Thymus (tissue), 11 donors: ENCODE measurements at regions not wholly inside any gene's neighbourhood (a gene's known extent, or its start where the extent isn't known, plus 50 kb on each side); places are given as distances from the start of the nearest gene placed in this dataset.
A peak's percentile ranks its signal among the peaks of the same experiment; 100 is the strongest.
"Not testable (repeated sequence)": the region's sequence is repeated elsewhere in the genome, so short reads cannot be mapped to it uniquely, and the experiment has no call there.

Source experiments
- DNase-seq, 9 donors: peaks; one replicate each; pipeline ENCODE4 v3.0.0-alpha.2; 2013; ENCODE audit warnings: low spot score in 9 of 9, low read depth in 6 of 9, missing footprints in 1 of 9
- H3K27ac ChIP-seq, 2 donors: one replicate each; pipeline ENCODE4 v1.5.1; 2013; ENCODE audit warnings: control low read depth in 1 of 2, low read depth in 1 of 2, low read length in 1 of 2, mild to moderate bottlenecking in 1 of 2, moderate library complexity in 1 of 2
- H3K27me3 ChIP-seq, 2 donors: one replicate each; pipeline ENCODE4 v1.5.1; 2013; ENCODE audit warnings: low read length in 1 of 2; ENCODE audit not compliant: control insufficient read depth in 2 of 2, insufficient read depth in 1 of 2
- H3K36me3 ChIP-seq, 2 donors: one replicate each; pipeline ENCODE4 v1.5.1; 2013; ENCODE audit warnings: low read length in 1 of 2, mild to moderate bottlenecking in 1 of 2, moderate library complexity in 1 of 2; ENCODE audit not compliant: control insufficient read depth in 2 of 2, insufficient read depth in 2 of 2
- H3K4me1 ChIP-seq, 2 donors: one replicate each; pipeline ENCODE4 v1.5.1; 2013; ENCODE audit warnings: low read length in 2 of 2; ENCODE audit not compliant: control insufficient read depth in 2 of 2, insufficient read depth in 2 of 2
- H3K4me3 ChIP-seq, 2 donors: one replicate each; pipeline ENCODE4 v1.5.1; 2013; ENCODE audit warnings: low read length in 2 of 2, control low read depth in 1 of 2, mild to moderate bottlenecking in 1 of 2
- H3K9me3 ChIP-seq, 2 donors: one replicate each; pipeline ENCODE4 v1.5.1; 2013; ENCODE audit warnings: low read length in 1 of 2, mild to moderate bottlenecking in 1 of 2; ENCODE audit not compliant: control insufficient read depth in 2 of 2, insufficient read depth in 1 of 2
- WGBS: extraction: QIAGEN DNeasy Blood & Tissue Kit; methylation state at CpG from one replicate; pipeline ENCODE4 v1.1.7; 2013; 5-methylcytosine and 5-hydroxymethylcytosine counted together
- donor health status: healthy.

DNA sequence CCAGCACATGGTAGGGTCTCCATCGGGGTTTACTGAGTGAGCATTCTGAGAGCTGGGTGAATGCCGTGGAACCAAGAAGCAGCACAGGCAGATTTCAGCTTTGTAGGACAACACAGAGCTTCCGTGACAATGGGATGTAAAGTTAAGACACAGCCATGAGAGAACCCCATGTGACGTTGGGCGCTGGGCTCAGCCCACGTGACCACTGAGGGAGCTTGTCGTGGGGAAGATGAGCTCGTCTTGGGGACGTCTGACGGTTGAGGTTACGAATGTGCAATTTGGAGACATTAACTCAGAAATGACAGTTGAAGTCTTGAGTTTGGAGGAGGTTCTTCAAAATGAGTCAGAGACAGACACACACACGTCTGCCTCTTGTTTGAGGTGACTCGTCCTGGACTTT is 51.5 kb upstream of the MUC20 start:
- H3K9me3 ChIP-seq, H3K4me3 ChIP-seq, H3K27ac ChIP-seq, H3K4me1 ChIP-seq, H3K27me3 ChIP-seq, DNase-seq: not testable (repeated sequence)
- WGBS = 88% methylated on average over 11 of the region's 13 CpGs
- H3K36me3 ChIP-seq = peaks cover 18 to 23% of the 10 kb centered on the region in 2 donors

DNA sequence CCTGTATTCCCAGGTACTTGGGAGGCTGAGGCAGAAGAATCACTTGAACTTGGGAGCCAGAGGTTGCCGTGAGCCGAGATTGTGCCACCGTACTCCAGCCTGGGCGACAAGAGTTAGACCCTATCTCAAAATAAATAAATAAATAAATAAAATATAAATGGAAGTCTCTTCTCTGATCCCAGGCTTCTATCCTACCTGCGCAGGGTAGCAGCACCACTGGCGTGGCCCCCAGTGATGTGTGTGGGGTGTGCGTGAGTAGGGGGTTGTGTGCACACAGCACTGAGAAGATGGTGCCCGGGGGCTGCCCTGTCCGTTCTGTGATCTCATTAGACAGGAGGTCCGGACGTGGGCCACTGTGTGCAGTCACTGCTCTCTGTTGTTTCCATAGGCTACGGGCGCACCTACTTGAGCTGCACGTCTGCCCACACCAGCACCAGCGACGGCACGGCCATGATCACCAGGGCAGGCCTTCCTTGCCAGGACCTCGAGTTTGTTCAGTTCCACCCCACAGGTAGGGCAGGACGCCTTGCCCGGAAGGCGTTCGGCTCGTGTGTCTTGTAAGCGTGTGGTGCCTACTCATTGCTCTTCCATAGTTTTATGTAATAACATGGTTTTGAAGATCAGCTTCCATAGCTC is 52.5 kb upstream of the MUC20 start:
- H3K27ac ChIP-seq, H3K4me1 ChIP-seq, DNase-seq, H3K9me3 ChIP-seq, H3K27me3 ChIP-seq, H3K4me3 ChIP-seq: not testable (repeated sequence)
- peaks cover 14 to 23% of the 10 kb centered on the region in 2 donors for H3K36me3 ChIP-seq
- 90% methylated on average over 24 of the region's 24 CpGs for WGBS

DNA sequence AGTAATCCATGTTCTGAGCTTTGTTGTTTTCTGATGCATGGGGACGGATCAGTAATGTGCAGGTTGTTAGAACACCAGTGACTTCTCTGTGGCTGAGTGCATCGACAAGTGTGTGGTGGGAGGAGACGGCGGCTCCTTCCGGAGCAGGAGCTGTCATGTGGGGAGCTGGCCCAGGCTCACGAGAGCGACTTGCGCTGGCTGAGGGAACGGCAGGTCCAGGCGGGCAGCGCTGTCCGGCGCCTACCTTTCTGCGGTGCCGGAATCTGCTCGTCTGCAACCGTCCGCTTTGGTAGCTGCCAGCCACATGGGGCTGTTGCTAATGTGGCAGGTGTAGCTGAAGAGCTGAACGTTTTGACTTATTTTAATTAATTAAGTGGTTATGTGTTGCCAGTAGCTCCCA is 55.5 kb upstream of the MUC20 start:
- not testable (repeated sequence) for H3K9me3 ChIP-seq, H3K27ac ChIP-seq, H3K4me3 ChIP-seq, H3K27me3 ChIP-seq, DNase-seq, H3K4me1 ChIP-seq
- 96% methylated on average over 19 of the region's 19 CpGs for WGBS
- peaks cover 5 to 20% of the 10 kb centered on the region in 2 donors for H3K36me3 ChIP-seq

DNA sequence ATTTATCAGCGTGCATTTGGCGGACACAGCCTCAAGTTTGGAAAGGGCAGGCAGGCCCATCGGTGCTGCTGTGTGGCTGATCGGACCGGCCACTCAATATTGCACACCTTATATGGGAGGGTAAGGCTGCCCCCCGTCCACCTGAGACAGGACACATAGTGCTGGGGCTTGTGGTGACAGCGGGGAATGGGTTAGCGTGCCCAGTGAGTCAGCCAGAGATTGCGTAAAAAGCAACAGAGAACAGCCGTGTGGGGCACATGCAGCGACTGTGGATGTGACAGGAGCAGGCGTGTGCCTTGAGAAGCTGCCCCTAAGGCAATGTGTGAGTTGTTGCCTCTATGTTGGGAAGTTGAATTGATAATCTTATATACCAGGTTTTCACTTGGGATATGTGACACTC is 56.6 kb upstream of the MUC20 start:
- not testable (repeated sequence) for H3K4me3 ChIP-seq, H3K27ac ChIP-seq, H3K4me1 ChIP-seq, DNase-seq, H3K27me3 ChIP-seq, H3K9me3 ChIP-seq
- peaks cover 5 to 16% of the 10 kb centered on the region in 2 donors for H3K36me3 ChIP-seq
- WGBS = 98% methylated on average over 12 of the region's 12 CpGs

DNA sequence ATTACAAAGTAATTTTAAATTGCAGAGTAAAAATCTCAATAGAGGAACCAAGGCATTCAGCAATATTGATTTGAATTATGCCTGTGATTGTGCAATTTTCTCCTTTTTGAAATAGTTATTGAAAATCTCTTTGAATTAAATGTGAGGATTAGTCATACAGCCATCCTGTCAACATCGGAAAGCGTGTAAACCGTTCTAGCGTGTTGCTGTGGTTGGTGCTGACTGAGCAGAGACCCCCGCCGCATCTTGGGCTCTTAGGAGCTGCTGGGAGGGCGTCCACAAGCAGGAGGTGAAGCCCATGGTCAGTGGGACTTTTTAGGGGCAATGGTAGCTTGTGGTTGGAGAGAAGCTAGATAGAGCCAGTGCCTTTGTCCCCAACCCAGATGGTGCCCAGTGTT is 61.6 kb upstream of the MUC20 start:
- H3K4me3 ChIP-seq, DNase-seq, H3K4me1 ChIP-seq, H3K27ac ChIP-seq, H3K27me3 ChIP-seq, H3K9me3 ChIP-seq, H3K36me3 ChIP-seq: not testable (repeated sequence)
- 92% methylated on average over 1 of the region's 7 CpGs for WGBS

DNA sequence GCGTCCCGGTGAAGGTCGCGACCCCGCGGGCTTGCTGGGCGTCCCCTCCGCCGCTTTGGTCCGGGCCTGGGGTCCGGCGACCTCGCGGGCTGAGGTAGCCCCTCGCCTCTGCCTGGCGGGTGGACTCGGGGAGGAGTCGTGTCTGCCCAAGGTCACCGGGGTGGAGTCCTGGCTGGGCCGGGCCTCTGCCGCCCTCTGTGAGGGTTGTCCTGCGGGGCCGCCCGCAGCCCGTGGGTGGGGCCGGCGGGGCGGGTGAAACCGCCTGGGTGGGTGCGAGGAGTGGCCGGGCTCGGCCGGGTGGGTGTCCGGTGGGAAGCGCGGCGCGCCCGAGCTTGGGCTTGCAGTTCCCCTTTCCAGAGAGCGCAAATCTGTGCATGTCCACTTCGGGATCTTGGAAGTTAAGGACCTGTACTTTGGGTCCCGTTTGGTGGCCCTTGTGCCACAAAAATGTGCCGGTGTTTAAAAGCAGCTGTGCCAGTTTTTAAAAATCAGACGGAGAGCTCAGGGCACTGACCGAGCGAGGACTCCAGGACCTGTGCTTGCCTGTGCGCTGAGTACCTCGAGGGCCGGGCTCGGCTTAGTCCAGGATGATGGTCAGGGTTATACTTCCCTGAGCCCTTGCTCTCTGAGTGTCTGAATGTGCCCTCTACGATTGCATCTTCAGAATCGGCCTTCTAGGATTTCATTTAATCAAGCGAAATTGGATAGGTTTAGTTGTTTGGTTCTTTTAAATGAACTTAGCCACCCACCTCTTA is 62.2 kb upstream of the MUC20 start:
- H3K4me1 ChIP-seq, DNase-seq, H3K27ac ChIP-seq, H3K36me3 ChIP-seq, H3K9me3 ChIP-seq, H3K27me3 ChIP-seq: not testable (repeated sequence)
- peak overlapping the region in 1 of 2 donors; percentile 51 for H3K4me3 ChIP-seq
- WGBS = 8% methylated on average over 24 of the region's 53 CpGs

DNA sequence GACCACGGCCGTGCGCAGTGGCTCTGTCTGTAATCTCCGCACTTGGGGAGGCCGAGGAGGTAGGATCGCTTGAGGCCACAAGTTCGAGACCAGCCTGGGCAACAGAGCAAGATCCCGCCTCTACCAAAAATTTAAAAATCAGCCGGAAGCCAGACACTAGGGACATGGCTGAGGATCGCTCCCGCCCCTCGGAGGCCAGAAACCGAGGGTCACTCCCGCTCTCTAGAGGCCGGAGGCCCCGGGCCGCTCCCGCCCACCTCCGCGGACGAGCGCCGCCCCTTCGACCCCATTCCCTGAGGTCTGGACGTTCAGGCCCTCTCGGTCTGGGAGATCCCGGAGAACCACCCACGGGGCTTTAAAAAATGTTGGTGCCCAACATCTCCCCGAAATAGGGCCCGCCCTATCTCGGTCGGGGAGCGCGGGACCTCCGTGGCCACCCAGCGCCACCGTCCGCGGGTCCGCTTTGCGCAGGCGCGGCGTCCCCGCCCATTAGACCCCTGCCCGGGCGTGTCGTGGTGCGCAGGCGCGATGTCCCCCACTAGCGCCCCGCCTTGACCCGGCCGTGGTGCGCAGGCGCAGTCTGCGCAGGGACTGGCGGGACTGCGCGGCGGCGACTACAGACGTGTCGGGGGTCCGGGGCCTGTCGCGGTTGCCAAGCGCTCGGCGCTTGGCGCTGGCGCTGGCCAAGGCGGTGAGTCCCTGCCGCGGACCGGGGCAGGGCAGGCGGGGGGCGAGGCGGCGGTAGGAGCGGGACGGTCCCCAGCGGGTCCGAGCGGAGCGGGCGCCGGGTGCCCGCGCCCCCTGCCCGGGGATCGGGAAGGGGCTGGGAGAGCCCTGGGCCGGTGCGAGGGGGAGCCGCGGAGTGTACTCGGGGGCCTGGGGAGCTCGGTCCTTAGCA is 63.1 kb upstream of the MUC20 start:
- H3K27me3 ChIP-seq, H3K9me3 ChIP-seq, H3K36me3 ChIP-seq, H3K4me1 ChIP-seq, H3K27ac ChIP-seq: not testable (repeated sequence)
- peak overlapping the region; percentile 44 to 51 for H3K4me3 ChIP-seq
- 6% methylated on average over 86 of the region's 99 CpGs for WGBS
- peak in 8 of 9 donors; percentile 33 to 88 (median 69) for DNase-seq

DNA sequence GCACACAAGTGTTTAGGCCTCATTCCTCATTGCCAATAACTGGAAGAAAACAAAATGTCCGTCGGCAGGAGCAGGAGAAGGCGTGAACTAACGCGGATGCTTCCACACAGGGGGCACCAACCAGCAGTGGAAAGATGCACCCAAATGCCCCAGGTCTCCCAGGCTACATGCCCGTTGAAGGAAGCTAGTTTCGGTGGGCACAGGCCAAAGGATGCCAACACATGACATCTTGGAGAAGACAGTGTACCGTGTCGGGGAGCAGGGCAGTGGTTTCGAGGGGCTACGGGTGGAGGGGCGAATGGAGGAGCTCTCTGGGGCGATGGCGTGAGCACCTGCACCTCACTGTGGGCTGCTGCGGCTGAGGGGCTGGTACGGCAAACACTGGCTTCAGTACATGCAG is 64.7 kb upstream of the MUC20 start:
- not testable (repeated sequence) for H3K4me3 ChIP-seq, H3K9me3 ChIP-seq, H3K4me1 ChIP-seq, H3K36me3 ChIP-seq, H3K27me3 ChIP-seq, H3K27ac ChIP-seq, DNase-seq
- 86% methylated on average over 16 of the region's 16 CpGs for WGBS

DNA sequence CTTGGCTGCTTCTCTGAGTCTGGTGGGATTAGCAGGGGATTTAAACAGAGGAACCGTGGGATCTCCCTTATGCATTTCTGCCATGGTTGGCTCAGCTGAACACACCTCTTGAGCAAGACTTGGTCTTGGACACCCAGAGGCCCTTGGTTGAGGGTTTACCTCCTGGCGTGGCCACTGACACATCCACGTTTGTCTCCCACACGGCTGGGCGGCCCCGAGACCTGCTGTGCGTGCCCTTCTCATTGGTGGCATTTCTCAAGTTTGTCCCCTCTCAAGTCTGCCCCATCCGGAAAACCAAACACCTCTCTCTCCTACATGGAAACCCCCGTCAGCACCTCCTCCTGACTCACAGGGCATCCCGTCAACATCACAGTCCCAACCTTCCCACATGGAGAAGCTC is 66.0 kb upstream of the MUC20 start:
- H3K4me1 ChIP-seq, H3K27me3 ChIP-seq, H3K9me3 ChIP-seq, H3K4me3 ChIP-seq, H3K27ac ChIP-seq, DNase-seq, H3K36me3 ChIP-seq: not testable (repeated sequence)
- WGBS = 98% methylated on average over 5 of the region's 10 CpGs
